Neuronal stem cell (in vitro differentiated cells): ENCODE measurements at regions not wholly inside any gene's neighbourhood (a gene's known extent, or its start where the extent isn't known, plus 50 kb on each side); places are given as distances from the start of the nearest gene placed in this dataset.

Source experiments
- DNase-seq: peaks from one replicate; pipeline ENCODE4 v3.0.0-alpha.2; 2013; ENCODE audit warnings: low spot score
- H2AFZ ChIP-seq: one replicate; pipeline ENCODE4 v1.6.1; 2013; ENCODE audit warnings: mild to moderate bottlenecking, low read length, inconsistent platforms
- H2AK5ac ChIP-seq: 2 replicates; pipeline ENCODE4 v1.6.1; 2013; ENCODE audit warnings: low read depth, mild to moderate bottlenecking, inconsistent platforms, low read length, moderate library complexity, mixed read lengths
- H2BK120ac ChIP-seq: 2 replicates; pipeline ENCODE4 v1.6.1; 2013; ENCODE audit warnings: low read depth, mild to moderate bottlenecking, inconsistent platforms, low read length, moderate library complexity, mixed read lengths
- H2BK12ac ChIP-seq: one replicate; pipeline ENCODE4 v1.6.1; 2013; ENCODE audit warnings: low read length, inconsistent platforms
- H2BK15ac ChIP-seq: 2 replicates; pipeline ENCODE4 v1.6.1; 2013; ENCODE audit warnings: mild to moderate bottlenecking, low read length, inconsistent platforms, mixed read lengths
- H2BK5ac ChIP-seq: one replicate; pipeline ENCODE4 v1.6.1; 2013; ENCODE audit warnings: inconsistent platforms, mild to moderate bottlenecking, low read length, moderate library complexity
- H3K14ac ChIP-seq: one replicate; pipeline ENCODE4 v1.6.1; 2013; ENCODE audit warnings: low read length, inconsistent platforms
- H3K18ac ChIP-seq: 2 replicates; pipeline ENCODE4 v1.6.1; 2013; ENCODE audit warnings: low read length, inconsistent platforms
- H3K23ac ChIP-seq: 2 replicates; pipeline ENCODE4 v1.6.1; 2013; ENCODE audit warnings: low read depth, mild to moderate bottlenecking, mixed read lengths, low read length, inconsistent platforms; ENCODE audit not compliant: poor library complexity
- H3K27ac ChIP-seq: replicated peaks from 3 replicates; pipeline ENCODE4 v1.5.1; 2013; ENCODE audit warnings: low read length, inconsistent platforms
- H3K27me3 ChIP-seq, 3 experiments: 2 replicates each; pipeline ENCODE4 v1.6.1; 2013; ENCODE audit warnings: low read length in 3 of 3, mild to moderate bottlenecking in 2 of 3, inconsistent platforms in 1 of 3, low read depth in 1 of 3, mixed read lengths in 1 of 3, moderate library complexity in 1 of 3; ENCODE audit not compliant: control insufficient read depth in 3 of 3, insufficient read depth in 3 of 3
- H3K36me3 ChIP-seq, 2 donors: replicated peaks in 1 of 2; 2 replicates each; pipeline ENCODE4 v1.6.1; 2013; ENCODE audit warnings: low read length in 2 of 2; ENCODE audit not compliant: control insufficient read depth in 2 of 2, insufficient read depth in 2 of 2
- H3K4ac ChIP-seq: 2 replicates; pipeline ENCODE4 v1.6.1; 2013; ENCODE audit warnings: inconsistent platforms, mild to moderate bottlenecking, low read length, moderate library complexity
- H3K4me1 ChIP-seq, 2 donors: 1 replicate in 1 of 2; 2 replicates in 1 of 2; pipeline ENCODE4 v1.6.1; 2013; ENCODE audit warnings: low read length in 2 of 2, low read depth in 1 of 2; ENCODE audit not compliant: control insufficient read depth in 2 of 2, insufficient read depth in 1 of 2
- H3K4me2 ChIP-seq: one replicate; pipeline ENCODE4 v1.6.1; 2013; ENCODE audit warnings: mild to moderate bottlenecking, low read length, inconsistent platforms; ENCODE audit not compliant: insufficient read depth, poor library complexity, severe bottlenecking
- H3K4me3 ChIP-seq, 2 donors: 2 replicates each; pipeline ENCODE4 v1.5.1; 2013; ENCODE audit warnings: low read length in 2 of 2, mild to moderate bottlenecking in 2 of 2, inconsistent platforms in 1 of 2, moderate library complexity in 1 of 2
- H3K79me1 ChIP-seq: one replicate; pipeline ENCODE4 v1.6.1; 2013; ENCODE audit warnings: low read depth, mild to moderate bottlenecking, inconsistent platforms, low read length, moderate library complexity
- H3K9ac ChIP-seq: one replicate; pipeline ENCODE4 v1.6.1; 2013; ENCODE audit warnings: mild to moderate bottlenecking, low read depth, low read length, inconsistent platforms; ENCODE audit not compliant: poor library complexity
- H3K9me3 ChIP-seq, 2 donors: replicated peaks in 1 of 2; 2 replicates each; pipeline versions ENCODE3 to v1.6.1; 2013; ENCODE audit warnings: low read length in 2 of 2, mild to moderate bottlenecking in 2 of 2, inconsistent platforms in 1 of 2, low read depth in 1 of 2, mixed read lengths in 1 of 2, moderate library complexity in 1 of 2; ENCODE audit not compliant: control insufficient read depth in 2 of 2, insufficient read depth in 1 of 2
- H4K8ac ChIP-seq: one replicate; pipeline ENCODE4 v1.6.1; 2013; ENCODE audit warnings: low read depth, mild to moderate bottlenecking, inconsistent platforms, low read length, moderate library complexity
- H4K91ac ChIP-seq: one replicate; pipeline ENCODE4 v1.6.1; 2013; ENCODE audit warnings: low read length, low read depth, mild to moderate bottlenecking, inconsistent platforms; ENCODE audit not compliant: poor library complexity
- WGBS, 2 donors: extraction: QIAGEN DNeasy Blood & Tissue Kit; methylation state at CpG; one replicate each; pipeline ENCODE4 v1.1.7; 2013; ENCODE audit warnings: missing lambda C conversion rate in 2 of 2, mixed read lengths in 1 of 2; ENCODE audit not compliant: insufficient read length in 2 of 2, insufficient replicate concordance in 1 of 2; ENCODE audit errors: extremely low coverage in 2 of 2; 5-methylcytosine and 5-hydroxymethylcytosine counted together

- Histone ChIP-seq H2AK5ac (no peak overlapping the region), H3K79me1 (no peaks in the 10 kb centered on the region), H4K91ac (no peak overlapping the region)
These were observed 664.9 kb upstream of the LCORL start for GRCh38 chr4:18686338-18687037.

GRCh38 chr4:18684932-18685331 is 663.4 kb upstream of the LCORL start:
- WGBS, 2 donors: no CpG with 5 or more reads among the region's 4 CpGs
- Histone ChIP-seq H3K79me1 (no peaks in the 10 kb centered on the region), H3K18ac (no peak overlapping the region), H3K4ac (no peak overlapping the region), H3K14ac (no peak overlapping the region), H3K9me3 (no peaks in the 10 kb centered on the region), H3K27ac (no peak overlapping the region), H2BK5ac (no peak overlapping the region), H3K4me1 (no peaks in the 10 kb centered on the region), H3K27me3 (no peaks in the 10 kb centered on the region), H3K36me3 (no peaks in the 10 kb centered on the region), H4K91ac (no peak overlapping the region), H2BK12ac (no peak overlapping the region), H3K4me3 (no peak overlapping the region), H2AK5ac (no peak overlapping the region), H4K8ac (no peak overlapping the region), H2BK15ac (no peak overlapping the region), H2AFZ (no peak overlapping the region), H2BK120ac (no peak overlapping the region), H3K9ac (no peak overlapping the region), H3K4me2 (no peak overlapping the region), H3K23ac (no peak overlapping the region)
- no peak for DNase-seq

More at GRCh38 chr4:18686338-18687037, 664.9 kb upstream of the LCORL start:
- Histone ChIP-seq H2BK5ac (no peak overlapping the region), H3K9me3 (no peaks in the 10 kb centered on the region), H3K9ac (no peak overlapping the region), H3K36me3 (no peaks in the 10 kb centered on the region), H3K27ac (no peak overlapping the region), H2AFZ (no peak overlapping the region), H3K18ac (no peak overlapping the region), H3K4me1 (peaks cover 2 to 10% of the 10 kb centered on the region in 2 donors), H3K27me3 (no peaks in the 10 kb centered on the region), H2BK12ac (no peak overlapping the region), H2BK15ac (no peak overlapping the region), H3K4me3 (no peak overlapping the region), H3K4ac (no peak overlapping the region), H3K4me2 (no peak overlapping the region), H4K8ac (no peak overlapping the region), H3K14ac (no peak overlapping the region), H3K23ac (no peak overlapping the region), H2BK120ac (no peak overlapping the region)
- WGBS, 2 donors: no CpG with 5 or more reads among the region's 7 CpGs
- no peak for DNase-seq

GRCh38 chr4:18676526-18676915 is 655.0 kb upstream of the LCORL start:
- no peaks in the 10 kb centered on the region for H3K36me3 ChIP-seq
- H3K4me3 ChIP-seq: no peak overlapping the region
- no peak overlapping the region for H2BK5ac ChIP-seq
- H3K9me3 ChIP-seq: no peaks in the 10 kb centered on the region
- H3K27me3 ChIP-seq: no peaks in the 10 kb centered on the region
- H3K4me2 ChIP-seq: no peak overlapping the region
- DNase-seq: no peak
- no peak overlapping the region for H3K4ac ChIP-seq
- no peaks in the 10 kb centered on the region for H3K79me1 ChIP-seq
- H3K23ac ChIP-seq: no peak overlapping the region
- no peak overlapping the region for H4K91ac ChIP-seq
- WGBS, 2 donors: no CpG with 5 or more reads among the region's 4 CpGs
- no peaks in the 10 kb centered on the region for H3K4me1 ChIP-seq
- H2BK12ac ChIP-seq: no peak overlapping the region
- no peak overlapping the region for H2AK5ac ChIP-seq
- H3K27ac ChIP-seq: no peak overlapping the region
- no peak overlapping the region for H4K8ac ChIP-seq
- no peak overlapping the region for H3K9ac ChIP-seq
- no peak overlapping the region for H2BK15ac ChIP-seq
- H3K14ac ChIP-seq: no peak overlapping the region
- H2BK120ac ChIP-seq: no peak overlapping the region
- H2AFZ ChIP-seq: no peak overlapping the region
- H3K18ac ChIP-seq: no peak overlapping the region

- Histone ChIP-seq H3K27me3 (no peaks in the 10 kb centered on the region), H2AK5ac (no peak overlapping the region), H3K14ac (no peak overlapping the region), H3K36me3 (no peaks in the 10 kb centered on the region), H3K23ac (no peak overlapping the region), H3K79me1 (no peaks in the 10 kb centered on the region), H3K4me2 (no peak overlapping the region), H3K4ac (no peak overlapping the region), H3K9me3 (no peaks in the 10 kb centered on the region), H3K9ac (no peak overlapping the region), H2BK15ac (no peak overlapping the region), H2BK120ac (no peak overlapping the region), H2BK12ac (no peak overlapping the region), H3K4me3 (no peak overlapping the region), H2AFZ (no peak overlapping the region), H3K4me1 (no peaks in the 10 kb centered on the region), H2BK5ac (no peak overlapping the region), H3K27ac (no peak overlapping the region), H4K91ac (no peak overlapping the region), H3K18ac (no peak overlapping the region), H4K8ac (no peak overlapping the region)
- DNase-seq: no peak
- no CpG with 5 or more reads among the region's 4 CpGs for WGBS, 2 donors
These were observed 654.3 kb upstream of the LCORL start for GRCh38 chr4:18675586-18676525.
